ENCODE measurements at regions not wholly inside any gene's neighbourhood (a gene's known extent, or its start where the extent isn't known, plus 50 kb on each side); places are given as distances from the start of the nearest gene placed in this dataset.

- H3K79me2 ChIP-seq (ENCODE audit: insufficient read depth, low read length): no peaks in the 10 kb centered on the region
- no peaks in the 10 kb centered on the region for H4K20me1 ChIP-seq (ENCODE audit: insufficient read depth, low read length)
- no peak for DNase-seq (ENCODE audit: insufficient read length, low spot score, missing footprints)
- no peak for TF ChIP-seq CTCF (IDR thresholded peaks at IDR 0.05; ENCODE audit: extremely low read depth, low read depth, low read length)
- H3K4me3 ChIP-seq (ENCODE audit: insufficient read depth, low read length): no peak overlapping the region
- no peaks in the 10 kb centered on the region for H3K4me1 ChIP-seq (ENCODE audit: insufficient read depth, low read length)
- no peak overlapping the region for H3K4me2 ChIP-seq (ENCODE audit: insufficient read depth, low read length)
- H3K27me3 ChIP-seq (ENCODE audit: insufficient read depth, low read length): no peaks in the 10 kb centered on the region
- H3K36me3 ChIP-seq (ENCODE audit: insufficient read depth, low read length): no peaks in the 10 kb centered on the region
- no peak overlapping the region for H2AFZ ChIP-seq (ENCODE audit: low read length)
- no peak overlapping the region for H3K27ac ChIP-seq (ENCODE audit: low read depth, low read length)
- no peaks in the 10 kb centered on the region for H3K9me3 ChIP-seq (ENCODE audit: low read depth, low read length)
These were observed 345.7 kb downstream of the FBXO8 start for GRCh38 chr4:173937631-173938270.

- Histone ChIP-seq H3K4me3 (ENCODE audit: insufficient read depth, low read length) (no peak overlapping the region), H3K79me2 (ENCODE audit: insufficient read depth, low read length) (no peaks in the 10 kb centered on the region), H3K36me3 (ENCODE audit: insufficient read depth, low read length) (no peaks in the 10 kb centered on the region), H3K9me3 (ENCODE audit: low read depth, low read length) (no peaks in the 10 kb centered on the region), H3K4me2 (ENCODE audit: insufficient read depth, low read length) (no peak overlapping the region), H2AFZ (ENCODE audit: low read length) (no peak overlapping the region), H4K20me1 (ENCODE audit: insufficient read depth, low read length) (no peaks in the 10 kb centered on the region), H3K4me1 (ENCODE audit: insufficient read depth, low read length) (no peaks in the 10 kb centered on the region), H3K27me3 (ENCODE audit: insufficient read depth, low read length) (no peaks in the 10 kb centered on the region), H3K27ac (ENCODE audit: low read depth, low read length) (no peak overlapping the region)
- DNase-seq (ENCODE audit: insufficient read length, low spot score, missing footprints): no peak
- TF ChIP-seq CTCF (IDR thresholded peaks at IDR 0.05; ENCODE audit: extremely low read depth, low read depth, low read length): no peak
These were observed 346.6 kb downstream of the FBXO8 start for GRCh38 chr4:173936861-173937260.

- Histone ChIP-seq H3K4me3 (ENCODE audit: insufficient read depth, low read length) (no peak overlapping the region), H2AFZ (ENCODE audit: low read length) (no peak overlapping the region), H3K9me3 (ENCODE audit: low read depth, low read length) (no peaks in the 10 kb centered on the region), H3K4me1 (ENCODE audit: insufficient read depth, low read length) (no peaks in the 10 kb centered on the region), H4K20me1 (ENCODE audit: insufficient read depth, low read length) (no peaks in the 10 kb centered on the region), H3K4me2 (ENCODE audit: insufficient read depth, low read length) (no peak overlapping the region), H3K79me2 (ENCODE audit: insufficient read depth, low read length) (no peaks in the 10 kb centered on the region), H3K27ac (ENCODE audit: low read depth, low read length) (no peak overlapping the region), H3K27me3 (ENCODE audit: insufficient read depth, low read length) (no peaks in the 10 kb centered on the region), H3K36me3 (ENCODE audit: insufficient read depth, low read length) (no peaks in the 10 kb centered on the region)
- TF ChIP-seq CTCF (IDR thresholded peaks at IDR 0.05; ENCODE audit: extremely low read depth, low read depth, low read length): no peak
- DNase-seq (ENCODE audit: insufficient read length, low spot score, missing footprints): no peak
These were observed 347.7 kb downstream of the FBXO8 start for GRCh38 chr4:173935622-173936405.

- Histone ChIP-seq H3K27ac (ENCODE audit: low read depth, low read length) (no peak overlapping the region), H3K79me2 (ENCODE audit: insufficient read depth, low read length) (no peaks in the 10 kb centered on the region), H3K9me3 (ENCODE audit: low read depth, low read length) (no peaks in the 10 kb centered on the region), H3K4me3 (ENCODE audit: insufficient read depth, low read length) (no peak overlapping the region), H4K20me1 (ENCODE audit: insufficient read depth, low read length) (no peaks in the 10 kb centered on the region), H3K4me1 (ENCODE audit: insufficient read depth, low read length) (no peaks in the 10 kb centered on the region), H3K36me3 (ENCODE audit: insufficient read depth, low read length) (no peaks in the 10 kb centered on the region), H2AFZ (ENCODE audit: low read length) (no peak overlapping the region), H3K4me2 (ENCODE audit: insufficient read depth, low read length) (no peak overlapping the region), H3K27me3 (ENCODE audit: insufficient read depth, low read length) (no peaks in the 10 kb centered on the region)
- no peak for TF ChIP-seq CTCF (IDR thresholded peaks at IDR 0.05; ENCODE audit: extremely low read depth, low read depth, low read length)
- no peak for DNase-seq (ENCODE audit: insufficient read length, low spot score, missing footprints)
These were observed 348.4 kb downstream of the FBXO8 start for GRCh38 chr4:173934933-173935620.
